DOHH2 (cell line): ENCODE measurements at regions not wholly inside any gene's neighbourhood (a gene's known extent, or its start where the extent isn't known, plus 50 kb on each side); places are given as distances from the start of the nearest gene placed in this dataset.

ENCODE experiments used
- H3F3A ChIP-seq: fragments of 200-600 bp; sonication (generic), shearing (Covaris generic); 2 replicates; pipeline ENCODE4 v1.6.0; 2016; ENCODE audit warnings: antibody characterized with exemption, mild to moderate bottlenecking; ENCODE audit not compliant: control insufficient read depth, insufficient read depth
- H3K27ac ChIP-seq: fragments of 200-600 bp; sonication (generic); 2 replicates; pipeline ENCODE4 v1.5.1; 2014; ENCODE audit warnings: low read depth, mild to moderate bottlenecking, low read length, moderate library complexity
- H3K27me3 ChIP-seq: fragments of 200-600 bp; sonication (generic); 2 replicates; pipeline ENCODE4 v1.6.1; 2014; ENCODE audit warnings: mild to moderate bottlenecking, low read length, mixed read lengths; ENCODE audit not compliant: control insufficient read depth
- H3K36me3 ChIP-seq: fragments of 200-600 bp; sonication (generic); 2 replicates; pipeline ENCODE4 v1.6.1; 2014; ENCODE audit warnings: mild to moderate bottlenecking, low read length, moderate library complexity, mixed read lengths; ENCODE audit not compliant: control insufficient read depth
- H3K4me1 ChIP-seq: fragments of 200-600 bp; sonication (generic); 2 replicates; pipeline ENCODE4 v1.6.1; 2014; ENCODE audit warnings: mild to moderate bottlenecking, low read length, mixed read lengths; ENCODE audit not compliant: control insufficient read depth
- H3K4me2 ChIP-seq: fragments of 200-600 bp; sonication (generic); 2 replicates; pipeline ENCODE4 v1.6.0; 2014; ENCODE audit warnings: mild to moderate bottlenecking, low read length, moderate library complexity
- H3K4me3 ChIP-seq: fragments of 200-600 bp; sonication (generic); 2 replicates; pipeline ENCODE4 v1.5.1; 2014; ENCODE audit warnings: mild to moderate bottlenecking, low read length, mixed read lengths
- H3K79me2 ChIP-seq: fragments of 200-600 bp; sonication (generic); 2 replicates; pipeline ENCODE4 v1.6.1; 2014; ENCODE audit warnings: mild to moderate bottlenecking, low read length, mixed read lengths; ENCODE audit not compliant: control insufficient read depth
- H3K9me2 ChIP-seq: fragments of 200-600 bp; sonication (generic); replicated peaks from 2 replicates; pipeline ENCODE4 v1.6.1; 2014; ENCODE audit warnings: mild to moderate bottlenecking, low read length, mixed read lengths; ENCODE audit not compliant: control insufficient read depth
- H3K9me3 ChIP-seq: fragments of 200-600 bp; sonication (generic); 2 replicates; pipeline ENCODE4 v1.6.1; 2014; ENCODE audit warnings: antibody characterized with exemption, low read length, mixed read lengths; ENCODE audit not compliant: control insufficient read depth, insufficient read depth
- H4K20me1 ChIP-seq: fragments of 200-600 bp; sonication (generic); 2 replicates; pipeline ENCODE4 v1.6.0; 2014; ENCODE audit warnings: low read depth, mild to moderate bottlenecking, antibody characterized with exemption, low read length, moderate library complexity; ENCODE audit not compliant: control insufficient read depth, insufficient read depth
- EZH2phosphoT487 ChIP-seq: fragments of 200-600 bp; sonication (generic); IDR thresholded peaks from 2 replicates; pipeline ENCODE4 v1.6.1; 2017; ENCODE audit warnings: borderline replicate concordance, mild to moderate bottlenecking, antibody characterized with exemption, low read length, moderate library complexity, mixed read lengths
- TF ChIP-seq, protein P1 (sequence below): fragments of 200-600 bp; sonication (generic); IDR thresholded peaks from one replicate; pipeline ENCODE4 v1.5.1; 2014; ENCODE audit warnings: antibody characterized with exemption, mild to moderate bottlenecking, low read depth, low read length; ENCODE audit not compliant: poor library complexity, severe bottlenecking

DNA sequence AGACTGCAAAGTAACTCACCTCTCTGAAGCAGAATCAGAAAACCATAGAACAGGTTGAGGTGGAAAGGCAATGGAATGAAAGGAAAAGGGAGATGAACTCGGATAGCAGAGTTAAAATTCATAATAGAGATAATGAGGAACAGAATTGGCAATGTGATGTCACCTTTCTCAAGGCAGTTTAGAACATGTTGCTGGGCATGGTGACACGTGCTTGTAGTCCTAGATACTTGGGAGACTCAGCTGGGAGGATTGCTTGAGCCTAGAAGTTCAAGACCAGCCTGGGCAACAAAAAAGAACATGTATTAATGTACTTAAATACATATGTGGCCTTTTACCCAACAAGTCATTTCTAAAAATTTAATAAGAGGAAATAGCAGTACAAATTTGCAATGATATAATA, 81.6 kb upstream of the MIER3 start:
- TF ChIP-seq EZH2phosphoT487 = no peak
- TF ChIP-seq, protein P1, sequence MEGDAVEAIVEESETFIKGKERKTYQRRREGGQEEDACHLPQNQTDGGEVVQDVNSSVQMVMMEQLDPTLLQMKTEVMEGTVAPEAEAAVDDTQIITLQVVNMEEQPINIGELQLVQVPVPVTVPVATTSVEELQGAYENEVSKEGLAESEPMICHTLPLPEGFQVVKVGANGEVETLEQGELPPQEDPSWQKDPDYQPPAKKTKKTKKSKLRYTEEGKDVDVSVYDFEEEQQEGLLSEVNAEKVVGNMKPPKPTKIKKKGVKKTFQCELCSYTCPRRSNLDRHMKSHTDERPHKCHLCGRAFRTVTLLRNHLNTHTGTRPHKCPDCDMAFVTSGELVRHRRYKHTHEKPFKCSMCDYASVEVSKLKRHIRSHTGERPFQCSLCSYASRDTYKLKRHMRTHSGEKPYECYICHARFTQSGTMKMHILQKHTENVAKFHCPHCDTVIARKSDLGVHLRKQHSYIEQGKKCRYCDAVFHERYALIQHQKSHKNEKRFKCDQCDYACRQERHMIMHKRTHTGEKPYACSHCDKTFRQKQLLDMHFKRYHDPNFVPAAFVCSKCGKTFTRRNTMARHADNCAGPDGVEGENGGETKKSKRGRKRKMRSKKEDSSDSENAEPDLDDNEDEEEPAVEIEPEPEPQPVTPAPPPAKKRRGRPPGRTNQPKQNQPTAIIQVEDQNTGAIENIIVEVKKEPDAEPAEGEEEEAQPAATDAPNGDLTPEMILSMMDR = no peak
- H3K79me2 ChIP-seq = no peaks in the 10 kb centered on the region
- H3K4me3 ChIP-seq = no peak overlapping the region
- H3K36me3 ChIP-seq = no peaks in the 10 kb centered on the region
- no peak overlapping the region for H3K4me2 ChIP-seq
- H4K20me1 ChIP-seq = no peaks in the 10 kb centered on the region
- peaks cover 15% of the 10 kb centered on the region for H3K4me1 ChIP-seq
- H3K27me3 ChIP-seq = no peaks in the 10 kb centered on the region
- no peak overlapping the region for H3K27ac ChIP-seq
- H3K9me2 ChIP-seq = no peaks in the 10 kb centered on the region
- H3K9me3 ChIP-seq = no peaks in the 10 kb centered on the region
- no peaks in the 10 kb centered on the region for H3F3A ChIP-seq

DNA sequence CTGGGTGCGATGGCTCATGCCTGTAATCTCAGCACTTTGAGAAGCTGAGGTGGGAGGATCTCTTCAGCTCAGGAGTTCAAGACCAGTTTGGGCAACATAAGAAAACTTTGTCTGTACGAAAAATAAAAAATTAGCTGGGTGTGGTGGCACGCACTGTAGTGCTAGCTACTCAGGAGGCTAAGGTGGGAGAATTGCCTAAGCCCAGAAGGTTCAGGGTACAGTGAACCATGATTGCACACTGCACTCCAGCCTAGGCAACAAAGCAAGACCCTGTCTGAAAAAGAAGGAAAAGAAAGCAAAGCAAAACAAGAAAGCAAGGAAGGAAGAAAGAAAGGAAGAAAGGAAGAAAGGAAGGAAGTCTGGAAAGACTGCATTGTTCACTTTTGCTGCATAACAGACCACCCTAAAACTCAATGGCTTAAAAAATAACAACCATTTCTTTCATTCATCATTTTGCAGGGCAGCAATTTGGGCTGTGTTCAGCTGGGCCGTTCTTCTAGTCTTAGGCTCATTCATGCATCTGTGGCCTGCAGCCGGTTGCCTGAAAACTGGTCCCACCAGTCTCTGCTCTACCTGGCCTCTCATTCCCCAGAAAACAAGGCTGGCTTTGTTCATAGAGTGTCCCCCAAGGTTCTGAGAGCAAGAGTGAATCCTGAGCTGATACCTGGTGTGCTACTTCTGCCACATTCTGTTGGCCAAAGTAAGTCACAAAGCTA, 82.4 kb upstream of the MIER3 start:
- no peak overlapping the region for H3K4me2 ChIP-seq
- TF ChIP-seq EZH2phosphoT487 = no peak
- TF ChIP-seq, protein P1 = no peak
- no peaks in the 10 kb centered on the region for H3F3A ChIP-seq
- H3K9me2 ChIP-seq = no peaks in the 10 kb centered on the region
- no peaks in the 10 kb centered on the region for H3K27me3 ChIP-seq
- no peaks in the 10 kb centered on the region for H3K9me3 ChIP-seq
- H3K27ac ChIP-seq = no peak overlapping the region
- peaks cover 15% of the 10 kb centered on the region for H3K4me1 ChIP-seq
- no peaks in the 10 kb centered on the region for H4K20me1 ChIP-seq
- H3K79me2 ChIP-seq = no peaks in the 10 kb centered on the region
- no peaks in the 10 kb centered on the region for H3K36me3 ChIP-seq
- no peak overlapping the region for H3K4me3 ChIP-seq

DNA sequence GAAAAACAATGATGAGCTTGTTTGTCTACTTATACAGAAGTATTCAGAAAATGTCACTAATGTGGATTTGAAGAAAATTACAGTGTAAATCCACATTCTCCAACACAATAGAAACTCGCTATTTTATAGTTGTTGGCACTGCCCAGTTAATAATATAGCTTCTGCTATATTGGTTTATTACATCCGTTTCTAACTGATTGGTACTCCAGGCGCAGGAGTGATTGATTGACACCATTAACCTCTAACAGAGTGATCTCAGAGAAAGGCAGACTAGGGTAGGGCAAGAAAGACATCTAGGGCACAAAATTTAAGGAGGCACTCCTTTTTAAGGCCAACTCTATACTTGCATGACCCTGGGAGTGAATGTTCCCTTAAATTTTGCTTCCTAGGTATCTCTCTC, 84.0 kb upstream of the MIER3 start:
- Histone ChIP-seq H3K36me3 (no peaks in the 10 kb centered on the region), H3K9me3 (no peaks in the 10 kb centered on the region), H3K4me2 (no peak overlapping the region), H3K27ac (no peak overlapping the region), H3F3A (no peaks in the 10 kb centered on the region), H3K4me3 (no peak overlapping the region), H3K27me3 (no peaks in the 10 kb centered on the region), H3K4me1 (peaks cover 5% of the 10 kb centered on the region; the same call in 1 of the 2 replicates), H3K79me2 (no peaks in the 10 kb centered on the region), H4K20me1 (no peaks in the 10 kb centered on the region), H3K9me2 (no peaks in the 10 kb centered on the region)
- no peak for TF ChIP-seq EZH2phosphoT487
- TF ChIP-seq, protein P1 = no peak
